DND-41 (cell line): ENCODE measurements at regions not wholly inside any gene's neighbourhood (a gene's known extent, or its start where the extent isn't known, plus 50 kb on each side); places are given as distances from the start of the nearest gene placed in this dataset.

Experiments
- ATAC-seq: fragments of 200-7000 bp; cut with Tn5 transposase; 3 replicates; pipeline ENCODE4 v1.9.1; 2021; ENCODE audit warnings: low read depth; ENCODE audit not compliant: insufficient read depth
- DNase-seq: peaks from one replicate; pipeline ENCODE4 v3.0.0-alpha.2; 2020
- H2AFZ ChIP-seq: 2 replicates; pipeline ENCODE4 v1.6.0; 2012; ENCODE audit warnings: low read depth, low read length
- H3K27ac ChIP-seq: 2 replicates; pipeline ENCODE4 v1.5.1; 2012; ENCODE audit warnings: low read length, inconsistent platforms
- H3K27me3 ChIP-seq: fragments of 200-600 bp; sonication (generic); 2 replicates; pipeline ENCODE4 v1.6.0; 2012; ENCODE audit warnings: low read length, mild to moderate bottlenecking, inconsistent platforms; ENCODE audit not compliant: insufficient read depth, poor library complexity
- H3K36me3 ChIP-seq: 2 replicates; pipeline ENCODE4 v1.5.1; 2012; ENCODE audit warnings: low read length, inconsistent platforms; ENCODE audit not compliant: insufficient read depth
- H3K4me1 ChIP-seq: 2 replicates; pipeline ENCODE4 v1.5.1; 2012; ENCODE audit warnings: mild to moderate bottlenecking, low read length; ENCODE audit not compliant: insufficient read depth
- H3K4me2 ChIP-seq: 2 replicates; pipeline ENCODE4 v1.6.0; 2012; ENCODE audit warnings: mild to moderate bottlenecking, moderate library complexity, low read length, inconsistent platforms; ENCODE audit not compliant: insufficient read depth
- H3K4me3 ChIP-seq, 2 experiments: fragments of 200-600 bp in 1 of 2; shearing (Covaris generic) in 1 of 2; 2 replicates each; pipeline ENCODE4 v1.5.1; 2012 to 2016; ENCODE audit warnings: inconsistent platforms in 2 of 2, low read length in 2 of 2, mild to moderate bottlenecking in 2 of 2, low read depth in 1 of 2, moderate library complexity in 1 of 2
- H3K79me2 ChIP-seq: 2 replicates; pipeline ENCODE4 v1.6.0; 2012; ENCODE audit warnings: low read length, inconsistent platforms; ENCODE audit not compliant: insufficient read depth
- H3K9ac ChIP-seq: 2 replicates; pipeline ENCODE4 v1.6.0; 2012; ENCODE audit warnings: low read depth, mild to moderate bottlenecking, inconsistent platforms, low read length, moderate library complexity
- H3K9me3 ChIP-seq: 2 replicates; pipeline ENCODE4 v1.5.1; 2012; ENCODE audit warnings: low read length, moderate library complexity, mild to moderate bottlenecking, inconsistent platforms; ENCODE audit not compliant: insufficient read depth, severe bottlenecking
- H4K20me1 ChIP-seq: 2 replicates; pipeline ENCODE4 v1.6.0; 2012; ENCODE audit warnings: low read length; ENCODE audit not compliant: insufficient read depth
- CTCF ChIP-seq: IDR thresholded peaks from 2 replicates; pipeline ENCODE4 v1.5.1; 2012; ENCODE audit warnings: borderline replicate concordance, low read length, moderate library complexity, mild to moderate bottlenecking; ENCODE audit not compliant: poor library complexity, severe bottlenecking; ENCODE audit errors: extremely low read depth
- EZH2 ChIP-seq: IDR thresholded peaks from 3 replicates; pipeline ENCODE4 v1.6.1; 2012; ENCODE audit warnings: borderline replicate concordance, low read depth, mild to moderate bottlenecking, moderate library complexity, low read length, inconsistent platforms; ENCODE audit not compliant: severe bottlenecking

GRCh38 chr11:109926941-109927340 is 166.3 kb upstream of the ZC3H12C start:
- DNase-seq (no peak), ATAC-seq (no peak)
- Histone ChIP-seq H3K27ac (no peak overlapping the region), H3K4me2 (no peak overlapping the region), H3K9me3 (no peaks in the 10 kb centered on the region), H3K4me1 (no peaks in the 10 kb centered on the region), H3K79me2 (no peaks in the 10 kb centered on the region), H2AFZ (no peak overlapping the region), H3K4me3 (no peak overlapping the region), H4K20me1 (no peaks in the 10 kb centered on the region), H3K9ac (no peak overlapping the region), H3K27me3 (no peaks in the 10 kb centered on the region), H3K36me3 (no peaks in the 10 kb centered on the region)
- no peak for TF ChIP-seq EZH2
- TF ChIP-seq CTCF, result no peak

- no peaks in the 10 kb centered on the region for H3K4me1 ChIP-seq
- ATAC-seq (no peak), DNase-seq (no peak)
- no peaks in the 10 kb centered on the region for H3K9me3 ChIP-seq
- no peaks in the 10 kb centered on the region for H4K20me1 ChIP-seq
- H3K9ac ChIP-seq, result no peak overlapping the region
- H3K4me3 ChIP-seq, result no peak overlapping the region
- TF ChIP-seq CTCF (no peak), EZH2 (no peak)
- no peak overlapping the region for H3K27ac ChIP-seq
- no peaks in the 10 kb centered on the region for H3K27me3 ChIP-seq
- H2AFZ ChIP-seq, result no peak overlapping the region
- no peaks in the 10 kb centered on the region for H3K79me2 ChIP-seq
- H3K36me3 ChIP-seq, result no peaks in the 10 kb centered on the region
- H3K4me2 ChIP-seq, result no peak overlapping the region
Measured at GRCh38 chr11:109929308-109929707, 163.9 kb upstream of the ZC3H12C start.

- Histone ChIP-seq H3K9me3 (no peaks in the 10 kb centered on the region), H3K9ac (no peak overlapping the region), H4K20me1 (no peaks in the 10 kb centered on the region), H3K4me3 (no peak overlapping the region), H3K36me3 (no peaks in the 10 kb centered on the region), H3K79me2 (no peaks in the 10 kb centered on the region), H3K4me1 (no peaks in the 10 kb centered on the region), H3K27ac (no peak overlapping the region), H2AFZ (no peak overlapping the region), H3K4me2 (no peak overlapping the region), H3K27me3 (no peaks in the 10 kb centered on the region)
- TF ChIP-seq EZH2 (no peak), CTCF (no peak)
- ATAC-seq, result no peak
- no peak for DNase-seq
Measured at GRCh38 chr11:109933126-109933525, 160.1 kb upstream of the ZC3H12C start.

GRCh38 chr11:109934151-109934550 is 159.0 kb upstream of the ZC3H12C start:
- no peaks in the 10 kb centered on the region for H3K4me1 ChIP-seq
- H3K27me3 ChIP-seq, result no peaks in the 10 kb centered on the region
- no peaks in the 10 kb centered on the region for H4K20me1 ChIP-seq
- no peak for ATAC-seq
- no peak for TF ChIP-seq CTCF
- no peak for TF ChIP-seq EZH2
- H3K36me3 ChIP-seq, result no peaks in the 10 kb centered on the region
- H2AFZ ChIP-seq, result no peak overlapping the region
- H3K27ac ChIP-seq, result no peak overlapping the region
- no peaks in the 10 kb centered on the region for H3K9me3 ChIP-seq
- no peak overlapping the region for H3K4me3 ChIP-seq
- DNase-seq, result no peak
- no peak overlapping the region for H3K9ac ChIP-seq
- no peaks in the 10 kb centered on the region for H3K79me2 ChIP-seq
- H3K4me2 ChIP-seq, result no peak overlapping the region
